SJCRH30 (cell line): ENCODE measurements at regions not wholly inside any gene's neighbourhood (a gene's known extent, or its start where the extent isn't known, plus 50 kb on each side); places are given as distances from the start of the nearest gene placed in this dataset.

Experiments used
- DNase-seq, 2 experiments: peaks; one replicate each; pipeline ENCODE4 v3.0.0-alpha.2; 2015 to 2020
- H3K27ac ChIP-seq: fragments of 250-450 bp; sonication (Bioruptor Pico); 2 replicates; pipeline ENCODE4 v1.5.1; 2020; ENCODE audit warnings: mild to moderate bottlenecking, moderate library complexity
- H3K27me3 ChIP-seq: fragments of 250-450 bp; sonication (Bioruptor Pico); 2 replicates; pipeline ENCODE4 v1.5.1; 2020; ENCODE audit warnings: mild to moderate bottlenecking, moderate library complexity
- H3K36me3 ChIP-seq: fragments of 250-450 bp; sonication (Bioruptor Pico); 2 replicates; pipeline ENCODE4 v1.5.1; 2020; ENCODE audit warnings: mild to moderate bottlenecking, moderate library complexity
- H3K4me1 ChIP-seq: fragments of 250-450 bp; sonication (Bioruptor Pico); 2 replicates; pipeline ENCODE4 v1.5.1; 2020; ENCODE audit warnings: mild to moderate bottlenecking, moderate library complexity
- H3K4me3 ChIP-seq: fragments of 250-450 bp; sonication (Bioruptor Pico); 2 replicates; pipeline ENCODE4 v1.5.1; 2020; ENCODE audit warnings: mild to moderate bottlenecking, moderate library complexity
- H3K9me3 ChIP-seq: fragments of 250-450 bp; sonication (Bioruptor Pico); replicated peaks from 2 replicates; pipeline ENCODE4 v1.5.1; 2020; ENCODE audit warnings: mild to moderate bottlenecking, moderate library complexity

DNA sequence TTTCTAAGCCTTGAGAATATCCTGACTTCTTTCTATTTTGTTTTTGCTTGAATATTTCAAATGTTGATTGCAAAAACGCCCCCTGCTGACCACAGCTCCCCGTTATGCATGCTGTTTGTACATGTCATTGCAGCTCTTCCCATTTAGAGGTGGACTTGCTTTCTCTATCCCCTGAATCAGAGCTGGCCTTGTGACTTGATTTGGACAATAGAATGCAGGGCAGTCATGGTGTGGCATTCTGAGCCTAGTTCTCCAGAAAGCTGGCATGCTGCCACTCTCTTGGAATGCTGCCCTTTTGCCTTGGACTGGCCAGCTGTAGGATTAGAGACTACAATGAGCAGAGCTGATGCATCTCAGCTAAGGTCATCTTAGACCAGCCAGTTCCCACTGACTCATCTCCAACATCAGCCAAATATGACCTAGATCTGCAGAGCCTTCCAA lies 1561.5 kb downstream of the MRPL39 start:
- no peaks in the 10 kb centered on the region for H3K36me3 ChIP-seq
- no peaks in the 10 kb centered on the region for H3K9me3 ChIP-seq
- H3K4me1 ChIP-seq: peaks cover 5% of the 10 kb centered on the region
- H3K4me3 ChIP-seq: no peak overlapping the region
- H3K27ac ChIP-seq: no peak overlapping the region
- DNase-seq: peak; percentile 83 to 88
- no peaks in the 10 kb centered on the region for H3K27me3 ChIP-seq

GRCh38 chr21:24045373-24045772 lies 1561.9 kb downstream of the MRPL39 start:
- no peaks in the 10 kb centered on the region for H3K27me3 ChIP-seq
- no peak overlapping the region for H3K27ac ChIP-seq
- peaks cover 5% of the 10 kb centered on the region for H3K4me1 ChIP-seq
- H3K36me3 ChIP-seq: no peaks in the 10 kb centered on the region
- no peak overlapping the region for H3K4me3 ChIP-seq
- DNase-seq: no peak
- no peaks in the 10 kb centered on the region for H3K9me3 ChIP-seq

- no peaks in the 10 kb centered on the region for H3K36me3 ChIP-seq
- no peaks in the 10 kb centered on the region for H3K9me3 ChIP-seq
- no peak overlapping the region for H3K27ac ChIP-seq
- no peaks in the 10 kb centered on the region for H3K27me3 ChIP-seq
- DNase-seq: no peak
- no peak overlapping the region for H3K4me3 ChIP-seq
- H3K4me1 ChIP-seq: peaks cover 5% of the 10 kb centered on the region
Observed at GRCh38 chr21:24042687-24043086, 1564.6 kb downstream of the MRPL39 start.

GRCh38 chr21:24032709-24033232 lies 1574.5 kb downstream of the MRPL39 start:
- H3K9me3 ChIP-seq: no peaks in the 10 kb centered on the region
- no peak overlapping the region for H3K27ac ChIP-seq
- no peaks in the 10 kb centered on the region for H3K36me3 ChIP-seq
- no peak for DNase-seq
- no peaks in the 10 kb centered on the region for H3K27me3 ChIP-seq
- H3K4me1 ChIP-seq: no peaks in the 10 kb centered on the region
- H3K4me3 ChIP-seq: no peak overlapping the region

GRCh38 chr21:24027396-24027795 lies 1579.9 kb downstream of the MRPL39 start:
- Histone ChIP-seq H3K36me3 (no peaks in the 10 kb centered on the region), H3K9me3 (no peaks in the 10 kb centered on the region), H3K27me3 (no peaks in the 10 kb centered on the region), H3K27ac (no peak overlapping the region), H3K4me3 (no peak overlapping the region), H3K4me1 (no peaks in the 10 kb centered on the region)
- DNase-seq: no peak

GRCh38 chr21:24025101-24025500 lies 1582.2 kb downstream of the MRPL39 start:
- no peak for DNase-seq
- Histone ChIP-seq H3K27me3 (no peaks in the 10 kb centered on the region), H3K9me3 (no peaks in the 10 kb centered on the region), H3K27ac (no peak overlapping the region), H3K4me3 (no peak overlapping the region), H3K36me3 (no peaks in the 10 kb centered on the region), H3K4me1 (no peaks in the 10 kb centered on the region)

GRCh38 chr21:24023936-24024335 lies 1583.3 kb downstream of the MRPL39 start:
- Histone ChIP-seq H3K36me3 (no peaks in the 10 kb centered on the region), H3K4me3 (no peak overlapping the region), H3K4me1 (no peaks in the 10 kb centered on the region), H3K27me3 (no peaks in the 10 kb centered on the region), H3K9me3 (no peaks in the 10 kb centered on the region), H3K27ac (no peak overlapping the region)
- no peak for DNase-seq

DNA sequence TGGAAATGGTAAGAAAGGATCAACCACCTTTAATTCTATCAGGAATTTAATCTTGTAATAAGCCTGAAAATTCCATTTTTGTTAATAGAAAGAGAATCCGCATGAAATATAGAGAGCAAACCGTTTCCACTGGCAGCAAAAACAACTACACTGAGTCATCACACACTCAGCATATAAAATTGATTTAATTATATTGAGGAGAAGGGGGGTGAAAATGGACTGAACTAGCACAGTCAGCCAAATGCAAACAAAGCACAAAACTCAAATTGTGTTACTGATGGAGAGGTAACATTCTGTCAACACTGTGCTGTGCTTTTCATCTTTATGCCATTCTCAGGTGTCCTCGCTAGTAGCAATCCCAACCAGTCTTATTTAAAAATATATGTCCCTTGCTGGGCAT lies 1583.9 kb downstream of the MRPL39 start:
- Histone ChIP-seq H3K9me3 (no peaks in the 10 kb centered on the region), H3K4me3 (no peak overlapping the region), H3K36me3 (no peaks in the 10 kb centered on the region), H3K27ac (no peak overlapping the region), H3K4me1 (no peaks in the 10 kb centered on the region), H3K27me3 (no peaks in the 10 kb centered on the region)
- DNase-seq: no peak

- 0 out of 2 replicates have a peak, but pooled peaks cover 6% of the 10 kb centered on the region for H3K27me3 ChIP-seq
- H3K4me1 ChIP-seq: no peaks in the 10 kb centered on the region
- no peak for DNase-seq
- no peaks in the 10 kb centered on the region for H3K9me3 ChIP-seq
- no peaks in the 10 kb centered on the region for H3K36me3 ChIP-seq
- H3K4me3 ChIP-seq: no peak overlapping the region
- H3K27ac ChIP-seq: no peak overlapping the region
Observed at GRCh38 chr21:24014381-24014780, 1592.9 kb downstream of the MRPL39 start.

GRCh38 chr21:24011087-24011486 lies 1596.2 kb downstream of the MRPL39 start:
- DNase-seq: no peak
- Histone ChIP-seq H3K4me1 (no peaks in the 10 kb centered on the region), H3K36me3 (no peaks in the 10 kb centered on the region), H3K4me3 (no peak overlapping the region), H3K27ac (no peak overlapping the region), H3K9me3 (no peaks in the 10 kb centered on the region), H3K27me3 (0 out of 2 replicates have a peak, but pooled peaks cover 6% of the 10 kb centered on the region)

GRCh38 chr21:24007592-24007991 lies 1599.7 kb downstream of the MRPL39 start:
- DNase-seq: no peak
- Histone ChIP-seq H3K27me3 (0 out of 2 replicates have a peak, but pooled peaks cover 6% of the 10 kb centered on the region), H3K4me3 (no peak overlapping the region), H3K4me1 (no peaks in the 10 kb centered on the region), H3K36me3 (no peaks in the 10 kb centered on the region), H3K27ac (no peak overlapping the region), H3K9me3 (no peaks in the 10 kb centered on the region)

DNA sequence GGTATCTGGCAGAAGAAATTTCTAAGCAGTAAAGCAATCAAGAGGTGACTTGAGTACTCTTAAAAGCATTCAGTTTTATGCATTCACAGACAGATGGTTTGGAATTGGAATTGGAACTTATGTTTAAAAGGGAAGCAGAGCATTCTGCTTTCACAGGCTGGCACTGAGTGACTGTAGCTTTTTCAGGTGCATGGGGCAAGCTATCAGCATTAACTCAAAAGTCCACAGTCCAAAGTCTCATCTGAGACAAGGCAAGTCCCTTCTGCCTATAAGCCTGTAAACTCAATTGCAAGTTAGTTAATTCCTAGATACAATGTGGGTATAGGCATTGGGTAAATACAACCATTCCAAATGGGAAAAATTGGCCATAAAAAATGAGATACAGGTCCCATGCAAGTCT lies 1620.3 kb downstream of the MRPL39 start:
- DNase-seq: no peak
- Histone ChIP-seq H3K36me3 (no peaks in the 10 kb centered on the region), H3K9me3 (no peaks in the 10 kb centered on the region), H3K27ac (no peak overlapping the region), H3K4me3 (no peak overlapping the region), H3K4me1 (no peaks in the 10 kb centered on the region), H3K27me3 (no peaks in the 10 kb centered on the region)

DNA sequence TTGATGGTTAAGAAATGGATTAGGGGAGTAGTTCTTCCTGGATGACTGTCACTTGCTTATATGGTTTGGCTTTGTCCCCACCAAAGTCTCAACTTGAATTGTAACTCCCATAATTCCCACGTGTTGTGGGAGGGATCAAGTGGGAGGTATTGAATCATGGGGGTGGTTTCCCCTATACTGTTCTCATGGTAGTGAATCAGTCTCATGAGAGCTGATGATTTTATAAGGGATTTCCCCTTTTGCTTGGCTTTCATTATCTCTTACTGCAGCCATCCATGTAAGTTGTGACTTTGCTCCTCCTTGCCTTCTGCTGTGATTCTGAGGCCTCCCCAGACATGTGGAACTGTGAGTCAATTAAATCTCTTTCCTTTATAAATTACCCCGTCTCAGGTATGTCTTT lies 1621.1 kb downstream of the MRPL39 start:
- DNase-seq: no peak
- H3K36me3 ChIP-seq: no peaks in the 10 kb centered on the region
- no peaks in the 10 kb centered on the region for H3K27me3 ChIP-seq
- no peaks in the 10 kb centered on the region for H3K9me3 ChIP-seq
- no peak overlapping the region for H3K27ac ChIP-seq
- H3K4me3 ChIP-seq: no peak overlapping the region
- no peaks in the 10 kb centered on the region for H3K4me1 ChIP-seq

GRCh38 chr21:23982546-23982945 lies 1624.7 kb downstream of the MRPL39 start:
- H3K4me1 ChIP-seq: no peaks in the 10 kb centered on the region
- H3K4me3 ChIP-seq: no peak overlapping the region
- no peaks in the 10 kb centered on the region for H3K36me3 ChIP-seq
- H3K27me3 ChIP-seq: no peaks in the 10 kb centered on the region
- H3K27ac ChIP-seq: no peak overlapping the region
- no peak for DNase-seq
- no peaks in the 10 kb centered on the region; the same call in 1 of the 2 replicates for H3K9me3 ChIP-seq

GRCh38 chr21:23977971-23978370 lies 1629.3 kb downstream of the MRPL39 start:
- Histone ChIP-seq H3K4me3 (no peak overlapping the region), H3K9me3 (no peaks in the 10 kb centered on the region; the same call in 1 of the 2 replicates), H3K4me1 (no peaks in the 10 kb centered on the region), H3K27me3 (no peaks in the 10 kb centered on the region), H3K27ac (no peak overlapping the region), H3K36me3 (no peaks in the 10 kb centered on the region)
- no peak for DNase-seq
